B cell (primary cell): ENCODE measurements at regions not wholly inside any gene's neighbourhood (a gene's known extent, or its start where the extent isn't known, plus 50 kb on each side); places are given as distances from the start of the nearest gene placed in this dataset.

Source experiments
- ATAC-seq: fragments of 200-7000 bp; cut with Tn5 transposase; one replicate; pipeline ENCODE4 v1.10.0; 2021; ENCODE audit warnings: low read depth, mild to moderate bottlenecking, moderate number of reproducible peaks, moderate library complexity
- CTCF ChIA-PET: fragments of 350-600 bp; sonication (Branson Sonifier 250); formaldehyde crosslinking; loops from one replicate; lab custom pipeline; 2021; ENCODE audit warnings: antibody characterized with exemption, inconsistent platforms; lab: Charles Lee
- POLR2A ChIA-PET: fragments of 350-600 bp; sonication (Branson Sonifier 250); formaldehyde crosslinking; loops from one replicate; lab custom pipeline; 2021; ENCODE audit warnings: antibody characterized with exemption; lab: Charles Lee
- DNase-seq: peaks from one replicate; pipeline ENCODE4 v3.0.0; 2013
- H2AFZ ChIP-seq: 2 replicates; pipeline ENCODE4 v1.6.1; 2012; ENCODE audit warnings: mild to moderate bottlenecking, low read depth, low read length; ENCODE audit not compliant: insufficient read depth, poor library complexity, severe bottlenecking
- H3K27ac ChIP-seq, 2 donors: 1 replicate in 1 of 2; 2 replicates in 1 of 2; pipeline ENCODE4 v1.5.1; 2012 to 2013; ENCODE audit warnings: low read length in 2 of 2, mild to moderate bottlenecking in 2 of 2, moderate library complexity in 1 of 2
- H3K27me3 ChIP-seq, 4 experiments: fragments of 200-600 bp in 1 of 4; sonication (generic) in 1 of 4; replicated peaks in 1 of 4; 1 replicate in 2 of 4; 2 replicates in 2 of 4; pipeline versions ENCODE4 v1.6.1 to v1.7.0; 2013 to 2016; ENCODE audit warnings: low read length in 3 of 4, mild to moderate bottlenecking in 2 of 4, mixed read lengths in 1 of 4, moderate library complexity in 1 of 4; ENCODE audit not compliant: insufficient read depth in 4 of 4, control insufficient read depth in 3 of 4; ENCODE audit errors: control extremely low read depth in 1 of 4
- H3K36me3 ChIP-seq, 2 experiments: replicated peaks in 1 of 2; 1 replicate in 1 of 2; 2 replicates in 1 of 2; pipeline versions ENCODE4 v1.6.1 to v1.7.1; 2013; ENCODE audit warnings: low read length in 1 of 2; ENCODE audit not compliant: insufficient read depth in 2 of 2, control insufficient read depth in 1 of 2; ENCODE audit errors: control extremely low read depth in 1 of 2, extremely low read depth in 1 of 2
- H3K4me1 ChIP-seq, 2 donors: fragments of 200-600 bp in 1 of 2; sonication (generic) in 1 of 2; 1 replicate in 1 of 2; 2 replicates in 1 of 2; pipeline versions ENCODE4 v1.5.1 to v1.6.1; 2013 to 2017; ENCODE audit warnings: low read length in 2 of 2; ENCODE audit not compliant: control insufficient read depth in 2 of 2, insufficient read depth in 2 of 2
- H3K4me2 ChIP-seq: replicated peaks from 2 replicates; pipeline ENCODE3; 2012; ENCODE audit warnings: mild to moderate bottlenecking, low read depth, low read length; ENCODE audit not compliant: poor library complexity, severe bottlenecking
- H3K4me3 ChIP-seq, 5 experiments: fragments of 200-600 bp in 1 of 5; sonication (generic) in 1 of 5; 1 replicate in 3 of 5; 2 replicates in 2 of 5; pipeline versions ENCODE4 v1.5.1 to v1.7.0; 2011 to 2016; ENCODE audit warnings: low read length in 4 of 5, mild to moderate bottlenecking in 4 of 5, low read depth in 2 of 5, control low read depth in 1 of 5, moderate library complexity in 1 of 5; ENCODE audit not compliant: insufficient read depth in 1 of 5; ENCODE audit errors: control extremely low read depth in 1 of 5, extremely low read depth in 1 of 5
- H3K79me2 ChIP-seq: fragments of 200-600 bp; sonication (generic); one replicate; pipeline ENCODE4 v1.6.0; 2016; ENCODE audit warnings: low read length; ENCODE audit not compliant: control insufficient read depth, insufficient read depth
- H3K9ac ChIP-seq: fragments of 200-600 bp; sonication (generic); 2 replicates; pipeline ENCODE4 v1.6.1; 2017; ENCODE audit warnings: mild to moderate bottlenecking, low read length, moderate library complexity
- H3K9me3 ChIP-seq, 3 donors: one replicate each; pipeline versions ENCODE4 v1.6.1 to v1.7.1; 2013; ENCODE audit warnings: low read length in 2 of 3; ENCODE audit not compliant: control insufficient read depth in 2 of 3, insufficient read depth in 1 of 3; ENCODE audit errors: control extremely low read depth in 1 of 3
- H4K20me1 ChIP-seq: 2 replicates; pipeline ENCODE4 v1.6.0; 2012; ENCODE audit warnings: mild to moderate bottlenecking, low read length; ENCODE audit not compliant: insufficient read depth, control insufficient read depth, poor library complexity, severe bottlenecking
- H3K27ac Mint-ChIP-seq: one replicate; pipeline ENCODE4 v1.8.0; 2021; ENCODE audit warnings: mixed read lengths
- H3K27me3 Mint-ChIP-seq: one replicate; pipeline ENCODE4 v1.8.0; 2021; ENCODE audit warnings: mixed read lengths
- H3K4me1 Mint-ChIP-seq: one replicate; pipeline ENCODE4 v1.8.0; 2021; ENCODE audit warnings: mixed read lengths
- H3K4me3 Mint-ChIP-seq: one replicate; pipeline ENCODE4 v1.8.0; 2021; ENCODE audit warnings: mixed read lengths
- H3K9me3 Mint-ChIP-seq: one replicate; pipeline ENCODE4 v1.8.0; 2022; ENCODE audit warnings: mixed read lengths; ENCODE audit not compliant: insufficient read depth
- CTCF ChIP-seq: fragments of 200-600 bp; IDR thresholded peaks from one replicate; pipeline ENCODE4 v1.8.0; 2022; ENCODE audit warnings: antibody characterized with exemption, mild to moderate bottlenecking
- EZH2 ChIP-seq: IDR thresholded peaks from 2 replicates; pipeline ENCODE4 v1.6.1; 2012; ENCODE audit warnings: borderline replicate concordance, low read depth, mild to moderate bottlenecking, moderate library complexity, low read length; ENCODE audit not compliant: insufficient read depth, poor library complexity, severe bottlenecking
- WGBS: methylation state at CpG from one replicate; pipeline ENCODE4 v1.1.5; 2013; ENCODE audit warnings: missing lambda C conversion rate; ENCODE audit not compliant: insufficient coverage; 5-methylcytosine and 5-hydroxymethylcytosine counted together
- intact Hi-C: fragments of 100-400 bp; cut with micrococcal nuclease; formaldehyde crosslinking; loops from one replicate; pipeline ENCODE4 v1.10.0; 2022

DNA sequence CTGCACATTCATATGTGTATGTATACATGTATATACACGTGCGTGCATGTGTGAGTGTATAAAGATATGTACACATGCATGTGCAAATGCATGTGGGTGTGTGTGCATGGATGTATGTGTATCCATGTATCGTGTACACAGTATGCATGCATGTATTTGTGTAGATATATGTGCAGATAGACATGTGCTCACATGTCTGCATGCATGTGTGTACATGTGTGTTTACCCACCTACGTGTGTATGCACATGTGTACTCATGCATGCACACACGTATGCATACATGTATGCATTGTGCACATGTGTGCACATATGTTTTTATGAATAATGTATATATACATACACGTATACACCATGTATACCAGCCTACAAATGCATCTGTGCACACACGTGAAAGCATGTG lies 80.3 kb upstream of the ZNF322 start:
- POLR2A ChIA-PET, result no interaction called here
- CTCF ChIA-PET, result no interaction called here

More for the DNA sequence above, 80.3 kb upstream of the ZNF322 start:
- 93% methylated on average over 4 of the region's 7 CpGs for WGBS
- TF ChIP-seq CTCF (no peak), EZH2 (no peak)
- Histone ChIP-seq H3K4me2 (no peak overlapping the region), H3K27ac (no peak overlapping the region), H3K27me3 (peaks cover 0 to 20% (median 14%) of the 10 kb centered on the region in 4 experiments), H4K20me1 (no peaks in the 10 kb centered on the region), H3K9me3 (peaks cover 0 to 13% (median 0%) of the 10 kb centered on the region in 3 donors), H2AFZ (no peak overlapping the region), H3K79me2 (no peaks in the 10 kb centered on the region), H3K4me1 (no peaks in the 10 kb centered on the region), H3K36me3 (no peaks in the 10 kb centered on the region), H3K4me3 (no peak overlapping the region), H3K9ac (no peak overlapping the region)
- DNase-seq (no peak), ATAC-seq (no peak)
- H3K4me3 Mint-ChIP-seq, result no peak overlapping the region
- peaks cover 24% of the 10 kb centered on the region for H3K27me3 Mint-ChIP-seq
- no peaks in the 10 kb centered on the region for H3K4me1 Mint-ChIP-seq
- peaks cover 4% of the 10 kb centered on the region for H3K9me3 Mint-ChIP-seq
- H3K27ac Mint-ChIP-seq, result no peak overlapping the region
- intact Hi-C loops, result no loop called here
